Lower leg skin (tissue), 3 donors: ENCODE measurements at regions not wholly inside any gene's neighbourhood (a gene's known extent, or its start where the extent isn't known, plus 50 kb on each side); places are given as distances from the start of the nearest gene placed in this dataset.

Experiments
- CTCF ChIP-seq, 3 donors: fragments of 450-650 bp; IDR thresholded peaks; one replicate each; pipeline ENCODE4 v1.5.1; 2016; ENCODE audit warnings: antibody characterized with exemption in 3 of 3, mild to moderate bottlenecking in 3 of 3, moderate library complexity in 2 of 3
- POLR2A ChIP-seq, 2 donors: fragments of 450-650 bp; IDR thresholded peaks; one replicate each; pipeline ENCODE4 v1.6.1; 2016 to 2017; ENCODE audit warnings: antibody characterized with exemption in 2 of 2, mild to moderate bottlenecking in 1 of 2, moderate library complexity in 1 of 2

- TF ChIP-seq CTCF (IDR thresholded peaks at IDR 0.05) (no peak), POLR2A (IDR thresholded peaks at IDR 0.05) (no peak)
Observed at GRCh38 chr12:111283966-111284365, 84.9 kb downstream of the PHETA1 start.
